ENCODE measurements at regions not wholly inside any gene's neighbourhood (a gene's known extent, or its start where the extent isn't known, plus 50 kb on each side); places are given as distances from the start of the nearest gene placed in this dataset.
A peak's percentile ranks its signal among the peaks of the same experiment; 100 is the strongest.

- no peaks in the 10 kb centered on the region for H3K9me3 ChIP-seq (ENCODE audit: control insufficient read depth, low read length)
- H3K4me1 ChIP-seq (ENCODE audit: control insufficient read depth, insufficient read depth, low read length), result no peaks in the 10 kb centered on the region
- H3K27me3 ChIP-seq (ENCODE audit: control insufficient read depth, insufficient read depth, low read length, poor library complexity, severe bottlenecking), result peaks cover 12% of the 10 kb centered on the region
- no peak overlapping the region for H3K4me3 ChIP-seq (ENCODE audit: insufficient read depth, low read depth, low read length)
- no peaks in the 10 kb centered on the region for H3K36me3 ChIP-seq (ENCODE audit: control insufficient read depth, insufficient read depth, low read length)
- WGBS, 2 experiments, result 54 to 69% methylated on average over 5 of the region's 5 CpGs
- H3K27ac ChIP-seq (ENCODE audit: insufficient read depth, low read depth, low read length, poor library complexity, severe bottlenecking), result no peak overlapping the region
Observed at GRCh38 chr2:177143444-177143843, 69.2 kb upstream of the HNRNPA3 start.

- 0 to 33% methylated on average over 1 of the region's 2 CpGs for WGBS, 2 experiments
- Histone ChIP-seq H3K27ac (ENCODE audit: insufficient read depth, low read depth, low read length, poor library complexity, severe bottlenecking) (no peak overlapping the region), H3K36me3 (ENCODE audit: control insufficient read depth, insufficient read depth, low read length) (no peaks in the 10 kb centered on the region), H3K27me3 (ENCODE audit: control insufficient read depth, insufficient read depth, low read length, poor library complexity, severe bottlenecking) (peaks cover 17% of the 10 kb centered on the region), H3K4me1 (ENCODE audit: control insufficient read depth, insufficient read depth, low read length) (no peaks in the 10 kb centered on the region), H3K9me3 (ENCODE audit: control insufficient read depth, low read length) (no peaks in the 10 kb centered on the region), H3K4me3 (ENCODE audit: insufficient read depth, low read depth, low read length) (no peak overlapping the region)
Observed at GRCh38 chr2:177147093-177147694, 65.4 kb upstream of the HNRNPA3 start.

DNA sequence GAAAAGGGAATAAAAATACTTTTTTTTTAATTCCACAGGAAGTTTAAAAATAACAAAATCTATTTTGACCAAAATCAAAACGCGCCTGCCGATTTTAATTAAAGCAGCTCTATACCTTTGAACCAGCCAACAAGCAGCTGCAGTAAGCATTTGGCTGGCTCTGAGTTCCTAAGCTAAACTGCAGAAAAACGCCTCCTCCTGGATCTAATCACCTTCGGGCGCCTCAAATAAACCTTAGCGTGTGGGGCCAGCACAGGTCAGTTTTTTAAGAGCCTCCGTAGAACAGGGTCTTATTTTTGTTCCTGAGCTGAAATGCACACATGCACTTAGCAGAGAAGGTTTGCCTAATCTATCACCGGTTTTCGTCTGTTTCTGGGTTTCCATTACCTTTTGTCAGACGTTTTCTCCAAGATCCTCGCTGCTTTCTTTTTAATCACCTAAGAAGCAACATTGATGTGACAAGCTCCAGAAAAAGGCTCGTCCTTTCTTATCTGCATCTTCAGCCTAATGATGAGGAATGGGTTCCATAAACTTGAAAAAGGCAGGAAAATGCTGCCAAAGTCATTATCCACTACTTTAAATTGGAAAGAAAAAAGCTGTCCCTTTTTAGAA is 64.7 kb upstream of the HNRNPA3 start:
- Histone ChIP-seq H3K9me3 (ENCODE audit: control insufficient read depth, low read length) (no peaks in the 10 kb centered on the region), H3K4me1 (ENCODE audit: control insufficient read depth, insufficient read depth, low read length) (no peaks in the 10 kb centered on the region), H3K36me3 (ENCODE audit: control insufficient read depth, insufficient read depth, low read length) (no peaks in the 10 kb centered on the region), H3K4me3 (ENCODE audit: insufficient read depth, low read depth, low read length) (peak overlapping the region; percentile 16), H3K27me3 (ENCODE audit: control insufficient read depth, insufficient read depth, low read length, poor library complexity, severe bottlenecking) (peaks cover 17% of the 10 kb centered on the region), H3K27ac (ENCODE audit: insufficient read depth, low read depth, low read length, poor library complexity, severe bottlenecking) (no peak overlapping the region)
- 45 to 49% methylated on average over 13 of the region's 13 CpGs for WGBS, 2 experiments

- WGBS, 2 experiments, result 2 to 3% methylated on average over 21 to 25 of the region's 25 CpGs
- Histone ChIP-seq H3K27me3 (ENCODE audit: control insufficient read depth, insufficient read depth, low read length, poor library complexity, severe bottlenecking) (peaks cover 17% of the 10 kb centered on the region), H3K27ac (ENCODE audit: insufficient read depth, low read depth, low read length, poor library complexity, severe bottlenecking) (no peak overlapping the region), H3K4me3 (ENCODE audit: insufficient read depth, low read depth, low read length) (peak overlapping the region; percentile 16), H3K36me3 (ENCODE audit: control insufficient read depth, insufficient read depth, low read length) (no peaks in the 10 kb centered on the region), H3K4me1 (ENCODE audit: control insufficient read depth, insufficient read depth, low read length) (no peaks in the 10 kb centered on the region), H3K9me3 (ENCODE audit: control insufficient read depth, low read length) (no peaks in the 10 kb centered on the region)
Observed at GRCh38 chr2:177148477-177149154, 64.0 kb upstream of the HNRNPA3 start.

DNA sequence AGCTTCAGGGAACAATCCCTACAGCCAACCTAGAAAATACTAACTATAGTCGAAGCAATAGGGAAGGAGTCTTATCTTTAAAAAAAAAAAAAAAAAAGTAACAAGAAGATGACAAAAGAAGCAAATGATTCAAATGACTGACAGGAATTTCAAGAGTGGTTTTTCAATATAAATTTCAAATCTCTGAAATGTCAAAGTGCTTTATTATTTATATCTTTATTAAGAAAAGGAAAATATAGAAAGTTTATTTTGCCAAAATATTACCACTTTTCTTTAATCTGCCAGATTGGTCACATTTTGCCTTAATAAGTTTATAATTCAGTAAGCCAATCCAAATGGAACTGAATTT is 63.5 kb upstream of the HNRNPA3 start:
- peaks cover 17% of the 10 kb centered on the region for H3K27me3 ChIP-seq (ENCODE audit: control insufficient read depth, insufficient read depth, low read length, poor library complexity, severe bottlenecking)
- WGBS, 2 experiments, result 20% methylated on average over 1 of the region's 1 CpG; no CpG with 5 or more reads in 1 of the 2 experiments

DNA sequence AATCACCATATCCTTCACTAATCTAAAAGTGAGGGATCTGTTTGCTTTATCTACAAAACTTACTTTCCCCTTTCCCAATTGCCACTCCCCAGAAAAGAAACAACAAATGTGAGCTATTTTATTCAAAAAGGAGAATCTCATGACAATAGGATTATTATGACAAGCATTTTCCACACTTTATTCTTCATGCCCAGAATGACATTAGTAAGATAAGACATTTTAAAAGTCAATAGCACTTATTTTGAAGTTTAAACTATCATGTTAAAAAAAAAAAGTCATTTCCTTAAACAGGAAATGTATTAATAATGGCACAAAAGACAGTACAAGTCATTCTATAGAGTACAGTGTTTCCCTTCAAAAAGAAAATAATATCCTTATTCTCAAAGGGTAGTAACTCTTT is 58.8 kb upstream of the HNRNPA3 start:
- Histone ChIP-seq H3K4me3 (ENCODE audit: insufficient read depth, low read depth, low read length) (no peak overlapping the region), H3K36me3 (ENCODE audit: control insufficient read depth, insufficient read depth, low read length) (no peaks in the 10 kb centered on the region), H3K4me1 (ENCODE audit: control insufficient read depth, insufficient read depth, low read length) (no peaks in the 10 kb centered on the region), H3K9me3 (ENCODE audit: control insufficient read depth, low read length) (no peaks in the 10 kb centered on the region), H3K27ac (ENCODE audit: insufficient read depth, low read depth, low read length, poor library complexity, severe bottlenecking) (no peak overlapping the region), H3K27me3 (ENCODE audit: control insufficient read depth, insufficient read depth, low read length, poor library complexity, severe bottlenecking) (peaks cover 2% of the 10 kb centered on the region)

More for the DNA sequence above, 63.5 kb upstream of the HNRNPA3 start:
- Histone ChIP-seq H3K27ac (ENCODE audit: insufficient read depth, low read depth, low read length, poor library complexity, severe bottlenecking) (no peak overlapping the region), H3K9me3 (ENCODE audit: control insufficient read depth, low read length) (no peaks in the 10 kb centered on the region), H3K4me3 (ENCODE audit: insufficient read depth, low read depth, low read length) (no peak overlapping the region), H3K36me3 (ENCODE audit: control insufficient read depth, insufficient read depth, low read length) (no peaks in the 10 kb centered on the region), H3K4me1 (ENCODE audit: control insufficient read depth, insufficient read depth, low read length) (no peaks in the 10 kb centered on the region)

GRCh38 chr2:177154809-177155208 is 57.8 kb upstream of the HNRNPA3 start:
- Histone ChIP-seq H3K4me1 (ENCODE audit: control insufficient read depth, insufficient read depth, low read length) (no peaks in the 10 kb centered on the region), H3K36me3 (ENCODE audit: control insufficient read depth, insufficient read depth, low read length) (no peaks in the 10 kb centered on the region), H3K4me3 (ENCODE audit: insufficient read depth, low read depth, low read length) (no peak overlapping the region), H3K27me3 (ENCODE audit: control insufficient read depth, insufficient read depth, low read length, poor library complexity, severe bottlenecking) (no peaks in the 10 kb centered on the region), H3K27ac (ENCODE audit: insufficient read depth, low read depth, low read length, poor library complexity, severe bottlenecking) (no peak overlapping the region), H3K9me3 (ENCODE audit: control insufficient read depth, low read length) (no peaks in the 10 kb centered on the region)
- WGBS, 2 experiments, result no CpG with 5 or more reads among the region's 1 CpG

DNA sequence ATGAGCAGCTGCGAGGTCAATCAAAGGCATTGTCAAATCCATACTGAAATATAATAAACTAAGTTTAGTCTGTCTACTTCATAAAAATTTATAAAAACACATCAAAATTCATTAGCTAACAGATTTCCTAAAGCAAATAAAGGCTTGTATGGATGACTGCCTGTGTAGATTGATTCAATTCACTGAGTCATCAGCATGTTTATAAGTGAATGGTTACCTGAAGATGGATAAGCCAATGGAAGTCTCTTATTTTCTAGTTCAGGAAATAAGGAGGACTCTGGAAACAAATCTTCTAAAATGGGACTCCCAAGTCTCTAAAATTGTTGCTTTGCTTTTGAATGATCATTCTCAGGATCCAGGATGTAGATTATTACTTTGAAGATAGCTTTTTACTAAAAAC is 57.0 kb upstream of the HNRNPA3 start:
- H3K4me3 ChIP-seq (ENCODE audit: insufficient read depth, low read depth, low read length), result no peak overlapping the region
- H3K27ac ChIP-seq (ENCODE audit: insufficient read depth, low read depth, low read length, poor library complexity, severe bottlenecking), result no peak overlapping the region
- no peaks in the 10 kb centered on the region for H3K4me1 ChIP-seq (ENCODE audit: control insufficient read depth, insufficient read depth, low read length)
- no CpG with 5 or more reads among the region's 1 CpG for WGBS, 2 experiments
- no peaks in the 10 kb centered on the region for H3K27me3 ChIP-seq (ENCODE audit: control insufficient read depth, insufficient read depth, low read length, poor library complexity, severe bottlenecking)
- no peaks in the 10 kb centered on the region for H3K9me3 ChIP-seq (ENCODE audit: control insufficient read depth, low read length)
- no peaks in the 10 kb centered on the region for H3K36me3 ChIP-seq (ENCODE audit: control insufficient read depth, insufficient read depth, low read length)

- H3K4me3 ChIP-seq (ENCODE audit: insufficient read depth, low read depth, low read length), result no peak overlapping the region
- 68 to 74% methylated on average over 8 to 10 of the region's 12 CpGs for WGBS, 2 experiments
- H3K4me1 ChIP-seq (ENCODE audit: control insufficient read depth, insufficient read depth, low read length), result peaks cover 4% of the 10 kb centered on the region
- no peaks in the 10 kb centered on the region for H3K9me3 ChIP-seq (ENCODE audit: control insufficient read depth, low read length)
- H3K27ac ChIP-seq (ENCODE audit: insufficient read depth, low read depth, low read length, poor library complexity, severe bottlenecking), result no peak overlapping the region
- H3K27me3 ChIP-seq (ENCODE audit: control insufficient read depth, insufficient read depth, low read length, poor library complexity, severe bottlenecking), result peaks cover 7% of the 10 kb centered on the region
- H3K36me3 ChIP-seq (ENCODE audit: control insufficient read depth, insufficient read depth, low read length), result no peaks in the 10 kb centered on the region
Observed at GRCh38 chr2:177161741-177162460, 50.7 kb upstream of the HNRNPA3 start.

Data from ectodermal cell (in vitro differentiated cells).